Liver (tissue), 8 donors: ENCODE measurements at regions not wholly inside any gene's neighbourhood (a gene's known extent, or its start where the extent isn't known, plus 50 kb on each side); places are given as distances from the start of the nearest gene placed in this dataset.

Experiments
- DNase-seq: peaks from one replicate; pipeline ENCODE4 v3.0.0-alpha.2; 2017; ENCODE audit warnings: low spot score
- H3K27ac ChIP-seq, 2 donors: one replicate each; pipeline ENCODE4 v1.7.0; 2013; ENCODE audit warnings: inconsistent platforms in 2 of 2, low read length in 2 of 2, control low read depth in 1 of 2, low read depth in 1 of 2, mild to moderate bottlenecking in 1 of 2
- H3K27me3 ChIP-seq, 4 donors: one replicate each; pipeline versions ENCODE4 v1.6.1 to v1.7.0; 2013; ENCODE audit warnings: low read length in 3 of 4, inconsistent platforms in 1 of 4, mild to moderate bottlenecking in 1 of 4, moderate library complexity in 1 of 4; ENCODE audit not compliant: control insufficient read depth in 4 of 4, insufficient read depth in 4 of 4
- H3K36me3 ChIP-seq, 4 donors: one replicate each; pipeline versions ENCODE4 v1.6.1 to v1.7.0; 2013; ENCODE audit warnings: low read length in 3 of 4, mild to moderate bottlenecking in 3 of 4, low read depth in 1 of 4, moderate library complexity in 1 of 4; ENCODE audit not compliant: control insufficient read depth in 4 of 4, insufficient read depth in 3 of 4
- H3K4me1 ChIP-seq, 4 donors: one replicate each; pipeline versions ENCODE4 v1.6.1 to v1.7.0; 2013; ENCODE audit warnings: low read length in 3 of 4, mild to moderate bottlenecking in 3 of 4, moderate library complexity in 1 of 4; ENCODE audit not compliant: control insufficient read depth in 4 of 4, insufficient read depth in 4 of 4
- H3K4me3 ChIP-seq, 3 donors: one replicate each; pipeline versions ENCODE4 v1.6.1 to v1.7.0; 2013; ENCODE audit warnings: low read length in 3 of 3, control low read depth in 1 of 3, low read depth in 1 of 3, mild to moderate bottlenecking in 1 of 3
- H3K9ac ChIP-seq, 2 donors: one replicate each; pipeline ENCODE4 v1.7.0; 2013; ENCODE audit warnings: low read length in 2 of 2, mild to moderate bottlenecking in 2 of 2, moderate library complexity in 2 of 2, control low read depth in 1 of 2, low read depth in 1 of 2
- H3K9me3 ChIP-seq, 4 donors: one replicate each; pipeline versions ENCODE4 v1.6.1 to v1.7.0; 2013; ENCODE audit warnings: low read length in 3 of 4; ENCODE audit not compliant: control insufficient read depth in 4 of 4
- ATF3 ChIP-seq: IDR thresholded peaks from 2 replicates; pipeline ENCODE4 v1.6.1; 2016; ENCODE audit warnings: antibody characterized with exemption
- CTCF ChIP-seq: fragments of 150-350 bp; IDR thresholded peaks from 2 replicates; pipeline ENCODE4 v1.5.1; 2017; ENCODE audit warnings: improper control_type of control experiment, low read depth, low read length; ENCODE audit not compliant: missing input control
- EGR1 ChIP-seq, 2 donors: IDR thresholded peaks; 2 replicates each; pipeline ENCODE4 v1.6.1; 2016 to 2018; ENCODE audit warnings: antibody characterized with exemption in 2 of 2, low read depth in 2 of 2
- FOXA1 ChIP-seq: IDR thresholded peaks from 2 replicates; pipeline ENCODE4 v1.6.1; 2016; ENCODE audit warnings: antibody characterized with exemption
- FOXA2 ChIP-seq: IDR thresholded peaks from 2 replicates; pipeline ENCODE4 v1.6.1; 2016; ENCODE audit warnings: antibody characterized with exemption
- GABPA ChIP-seq, 2 donors: IDR thresholded peaks in 1 of 2; conservative IDR thresholded peaks in 1 of 2; 2 replicates each; pipeline ENCODE4 v1.6.1; 2016; ENCODE audit warnings: antibody characterized with exemption in 2 of 2, mild to moderate bottlenecking in 1 of 2, moderate library complexity in 1 of 2
- HNF4A ChIP-seq, 2 donors: conservative IDR thresholded peaks; 2 replicates each; pipeline ENCODE4 v1.6.1; 2016; ENCODE audit warnings: antibody characterized with exemption in 2 of 2, mild to moderate bottlenecking in 2 of 2
- HNF4G ChIP-seq: IDR thresholded peaks from 2 replicates; pipeline ENCODE4 v1.6.1; 2016; ENCODE audit warnings: antibody characterized with exemption
- JUND ChIP-seq, 2 donors: IDR thresholded peaks; 2 replicates each; pipeline ENCODE4 v1.6.1; 2016; ENCODE audit warnings: antibody characterized with exemption in 2 of 2
- MAX ChIP-seq: IDR thresholded peaks from 2 replicates; pipeline ENCODE4 v1.6.1; 2016; ENCODE audit warnings: antibody characterized with exemption
- NR2F2 ChIP-seq: IDR thresholded peaks from 2 replicates; pipeline ENCODE4 v1.6.1; 2016; ENCODE audit warnings: antibody characterized with exemption
- RAD21 ChIP-seq, 2 donors: IDR thresholded peaks; 2 replicates each; pipeline ENCODE4 v1.6.1; 2016; ENCODE audit warnings: antibody characterized with exemption in 2 of 2, mild to moderate bottlenecking in 2 of 2
- REST ChIP-seq: IDR thresholded peaks from 2 replicates; pipeline ENCODE4 v1.6.1; 2016; ENCODE audit warnings: antibody characterized with exemption, mild to moderate bottlenecking
- RXRA ChIP-seq, 2 donors: IDR thresholded peaks; 2 replicates each; pipeline ENCODE4 v1.6.1; 2017 to 2018; ENCODE audit warnings: antibody characterized with exemption in 2 of 2, mild to moderate bottlenecking in 1 of 2
- SP1 ChIP-seq: IDR thresholded peaks from 2 replicates; pipeline ENCODE4 v1.6.1; 2018; ENCODE audit warnings: antibody characterized with exemption, mild to moderate bottlenecking
- TAF1 ChIP-seq: conservative IDR thresholded peaks from 2 replicates; pipeline ENCODE4 v1.6.1; 2016; ENCODE audit warnings: antibody characterized with exemption, mild to moderate bottlenecking
- YY1 ChIP-seq: IDR thresholded peaks from 2 replicates; pipeline ENCODE4 v1.6.1; 2016; ENCODE audit warnings: antibody characterized with exemption, mild to moderate bottlenecking
- ZBTB33 ChIP-seq: IDR thresholded peaks from 2 replicates; pipeline ENCODE4 v1.6.1; 2016; ENCODE audit warnings: antibody characterized with exemption
- WGBS: extraction: QIAGEN DNeasy Blood & Tissue Kit; methylation state at CpG from one replicate; pipeline ENCODE4 v1.1.7; 2013; 5-methylcytosine and 5-hydroxymethylcytosine counted together
- donor health status: healthy.
- donor health status: healthy.
- donor health status: healthy.
- donor health status: healthy.
- donor health status: healthy.

GRCh38 chr11:128029219-128029722 lies 558.1 kb downstream of the ETS1 start:
- Histone ChIP-seq H3K4me3 (no peak overlapping the region), H3K27ac (peak overlapping the region; percentile 74 to 89), H3K27me3 (no peaks in the 10 kb centered on the region), H3K36me3 (no peaks in the 10 kb centered on the region), H3K4me1 (peaks cover 6 to 23% (median 18%) of the 10 kb centered on the region in 4 donors), H3K9ac (no peak overlapping the region), H3K9me3 (no peaks in the 10 kb centered on the region)
- 1% methylated on average over 1 of the region's 1 CpG for WGBS
- peak; percentile 90 for TF ChIP-seq FOXA2
- TF ChIP-seq MAX: peak; percentile 73
- TF ChIP-seq REST: peak; percentile 45
- TF ChIP-seq CTCF: no peak
- peak; percentile 42 to 93 for TF ChIP-seq JUND (IDR thresholded peaks at IDR 0.05)
- peak; percentile 57 for TF ChIP-seq YY1
- TF ChIP-seq EGR1 (IDR thresholded peaks at IDR 0.05; ENCODE audit: low read depth in 2 of 2): peak in 1 of 2 donors; percentile 42
- TF ChIP-seq GABPA (IDR thresholded peaks at IDR 0.05 in 1 of 2, conservative IDR thresholded peaks at IDR 0.05 in 1 of 2): peak in 1 of 2 donors; percentile 7
- peak; percentile 11 for TF ChIP-seq ATF3
- TF ChIP-seq RXRA (IDR thresholded peaks at IDR 0.05): peak; percentile 69 to 92
- TF ChIP-seq RAD21 (IDR thresholded peaks at IDR 0.05): peak in 1 of 2 donors; percentile 27
- no peak for TF ChIP-seq HNF4G
- peak; percentile 84 for TF ChIP-seq FOXA1
- TF ChIP-seq SP1: peak; percentile 40
- TF ChIP-seq NR2F2: no peak
- TF ChIP-seq TAF1: no peak
- TF ChIP-seq ZBTB33: peak; percentile 81
- peak; percentile 47 to 80 for TF ChIP-seq HNF4A (conservative IDR thresholded peaks at IDR 0.05)
- DNase-seq: no peak
